HG03565 (cell line): ENCODE measurements at regions not wholly inside any gene's neighbourhood (a gene's known extent, or its start where the extent isn't known, plus 50 kb on each side); places are given as distances from the start of the nearest gene placed in this dataset.

Experiments used
- ATAC-seq: cut with Tn5 transposase; IDR thresholded peaks from one replicate; pipeline ENCODE4 v1.9.1; 2021; ENCODE audit warnings: mild to moderate bottlenecking, moderate library complexity; ENCODE audit not compliant: unreplicated experiment

DNA sequence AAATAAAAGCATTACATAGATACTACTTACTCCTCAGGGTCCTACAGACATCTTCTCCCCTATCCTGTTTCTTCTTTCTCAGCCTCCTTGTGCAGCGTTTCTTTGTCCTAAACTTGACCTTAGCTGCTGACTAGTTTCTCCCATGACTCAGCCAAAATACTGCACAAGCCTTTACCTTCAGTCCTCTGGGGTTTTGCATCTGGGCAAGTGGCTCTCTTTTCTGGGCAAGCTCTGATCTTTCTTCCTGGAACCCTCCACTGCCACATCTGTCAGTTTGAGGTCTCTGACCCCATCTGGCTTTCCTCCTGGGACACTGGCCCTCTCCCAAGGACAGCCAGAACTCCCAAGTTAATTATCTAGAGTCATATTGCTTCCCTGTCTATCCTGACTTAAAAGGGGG, 838.4 kb downstream of the DHX35 start:
- peak; percentile 36 for ATAC-seq

DNA sequence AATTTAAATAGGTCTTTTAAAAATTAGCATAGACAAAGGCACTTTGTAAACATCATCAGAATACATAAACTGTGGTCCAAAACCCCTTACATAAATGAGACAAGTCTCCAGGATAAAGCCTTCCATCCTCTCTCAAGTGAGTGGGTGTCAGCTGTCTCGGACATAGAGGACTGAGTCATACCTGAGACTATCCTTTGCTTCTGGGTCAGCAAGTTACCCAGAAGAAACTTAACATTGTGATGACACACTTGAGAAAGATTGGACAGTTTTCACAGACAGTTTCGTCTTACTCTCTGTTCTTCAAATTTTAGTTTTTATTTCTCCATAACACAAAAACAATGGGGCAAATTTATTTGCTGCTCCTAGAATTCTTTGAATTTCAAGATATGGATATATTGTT, 838.0 kb downstream of the DHX35 start:
- ATAC-seq: peak; percentile 71

DNA sequence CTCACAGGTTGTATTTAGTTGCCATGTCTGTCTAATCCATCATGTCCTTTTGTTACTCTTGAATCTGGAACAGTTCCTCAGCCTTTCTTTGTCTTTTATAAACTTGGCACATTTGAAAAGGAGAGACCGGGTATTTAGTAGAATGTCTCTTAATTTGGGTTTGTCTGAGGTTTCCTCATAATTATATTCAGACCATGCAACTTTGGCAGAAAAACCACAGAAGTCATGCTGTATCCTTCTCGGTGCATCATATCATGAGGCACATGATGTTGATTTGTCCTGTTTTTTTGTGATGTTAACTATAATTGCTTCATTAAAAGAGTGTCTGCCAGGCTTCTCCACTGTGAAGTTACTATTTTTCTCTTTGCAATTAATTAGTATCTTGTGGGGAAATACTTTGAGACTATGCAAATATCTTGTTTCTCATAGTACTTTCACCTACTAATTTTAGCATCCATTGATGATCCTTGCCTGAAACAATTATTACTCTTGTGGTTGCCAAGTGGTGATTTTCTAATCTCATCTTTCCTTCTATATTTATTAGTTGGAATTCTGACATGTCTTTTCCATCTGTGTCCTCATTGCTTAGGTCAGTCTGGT, 837.3 kb downstream of the DHX35 start:
- ATAC-seq: no peak

DNA sequence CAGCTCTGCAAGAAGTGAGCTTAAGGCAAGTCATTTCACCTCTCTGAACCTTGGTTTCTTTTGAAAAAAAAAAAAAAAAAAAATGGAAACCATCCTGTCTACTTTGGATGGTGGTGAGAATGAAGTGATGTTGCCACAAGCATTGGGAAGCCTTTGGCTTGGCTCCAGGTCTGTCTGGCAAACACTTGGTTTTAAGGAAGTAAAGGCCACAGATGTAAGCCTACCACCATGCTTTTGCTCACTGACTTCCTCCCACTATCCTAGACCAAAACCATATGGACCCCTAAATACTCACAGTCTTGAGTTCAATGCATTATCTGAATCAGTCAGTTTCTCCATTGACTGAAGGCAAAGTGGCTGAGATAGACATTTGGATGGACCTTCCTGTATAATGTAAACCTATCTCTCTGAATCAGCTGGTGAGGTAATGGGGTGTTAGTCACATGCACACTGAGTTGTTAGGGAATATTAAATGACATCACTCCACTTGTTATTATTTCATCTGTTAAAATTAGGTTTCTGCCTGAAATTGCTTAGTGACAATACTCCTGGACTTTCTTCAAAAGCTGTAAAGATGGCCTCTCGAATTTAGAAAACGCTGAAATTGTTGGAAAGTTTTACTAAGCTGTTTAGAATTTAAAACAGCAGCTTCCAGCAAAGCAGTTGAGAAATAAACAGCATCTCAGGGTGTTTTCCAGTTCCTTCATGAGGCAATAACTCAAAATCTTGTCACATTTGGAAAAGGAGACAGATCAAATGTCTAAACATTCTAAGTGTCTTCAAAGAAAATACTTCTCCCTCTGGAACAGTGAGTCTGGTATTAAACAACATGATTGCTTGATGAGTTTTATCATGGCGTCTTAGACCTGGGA, 833.5 kb downstream of the DHX35 start:
- ATAC-seq: no peak

DNA sequence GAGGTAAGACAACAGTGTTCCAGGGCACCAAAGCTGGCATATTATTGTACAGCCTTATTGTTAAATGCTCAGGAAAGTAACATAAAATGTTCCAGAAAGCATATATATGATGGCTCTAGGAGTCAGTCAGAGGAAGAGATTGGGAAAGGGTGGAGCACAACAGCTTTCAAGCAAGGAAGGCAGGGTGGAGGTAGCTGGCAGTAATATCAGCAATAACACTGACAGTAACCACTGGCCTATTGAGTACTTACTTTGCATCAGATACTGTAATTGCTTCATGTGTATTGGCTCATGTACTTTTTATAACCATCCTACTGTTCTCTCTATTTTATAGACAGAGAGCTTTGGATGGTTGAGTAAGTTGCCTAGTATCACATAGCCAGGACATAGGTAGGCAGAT, 830.2 kb downstream of the DHX35 start:
- no peak for ATAC-seq

DNA sequence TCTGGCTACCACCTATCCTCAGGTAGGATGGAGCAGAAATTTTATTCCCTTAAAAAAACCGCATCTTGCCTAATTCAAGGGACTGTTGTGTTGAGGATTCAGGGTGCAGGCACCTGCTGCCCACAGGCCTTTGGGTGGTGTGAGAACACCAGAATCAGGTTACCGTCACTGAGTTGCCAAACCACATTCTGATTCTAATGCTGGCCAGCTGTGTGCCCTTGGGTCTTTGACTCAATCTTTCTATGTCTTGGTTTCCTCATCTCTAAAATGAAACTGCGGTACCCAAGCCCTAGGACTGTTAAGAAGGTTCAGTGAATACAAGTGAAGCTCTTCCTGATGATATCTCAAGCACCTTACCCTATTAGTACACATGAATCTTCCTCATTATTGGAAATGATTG, 827.3 kb downstream of the DHX35 start:
- no peak for ATAC-seq

DNA sequence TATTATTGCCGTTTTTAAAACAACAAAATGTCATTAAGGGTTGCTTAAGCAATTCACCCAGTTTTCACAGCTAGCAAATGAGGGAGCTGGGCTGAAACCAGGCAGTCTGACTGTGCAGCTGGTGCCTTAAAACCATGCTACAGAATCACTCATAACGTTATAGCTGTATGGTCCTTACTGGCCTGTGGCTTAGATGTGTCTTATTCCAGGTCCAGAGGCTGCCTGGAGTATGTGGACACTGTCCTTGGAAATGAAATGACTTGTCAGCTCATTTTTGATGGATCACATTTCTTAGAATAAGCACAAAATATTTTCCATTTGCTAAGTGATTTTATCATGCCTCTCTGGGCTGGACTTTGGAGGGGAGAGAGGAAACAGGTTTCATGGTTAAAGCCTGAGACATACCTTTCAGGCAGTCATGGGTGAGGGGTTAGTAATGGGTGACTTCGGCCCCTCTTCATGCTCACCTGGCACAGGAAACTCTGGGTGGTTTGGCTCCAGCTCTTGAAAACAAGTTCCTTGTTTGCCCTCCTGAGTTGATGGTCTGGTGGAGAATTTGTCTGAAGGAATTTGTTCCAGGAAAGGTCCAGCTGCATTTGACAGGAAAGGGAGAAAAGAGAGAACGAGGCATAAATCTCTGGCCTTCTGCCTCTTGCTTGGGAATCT, 823.2 kb downstream of the DHX35 start:
- no peak for ATAC-seq

DNA sequence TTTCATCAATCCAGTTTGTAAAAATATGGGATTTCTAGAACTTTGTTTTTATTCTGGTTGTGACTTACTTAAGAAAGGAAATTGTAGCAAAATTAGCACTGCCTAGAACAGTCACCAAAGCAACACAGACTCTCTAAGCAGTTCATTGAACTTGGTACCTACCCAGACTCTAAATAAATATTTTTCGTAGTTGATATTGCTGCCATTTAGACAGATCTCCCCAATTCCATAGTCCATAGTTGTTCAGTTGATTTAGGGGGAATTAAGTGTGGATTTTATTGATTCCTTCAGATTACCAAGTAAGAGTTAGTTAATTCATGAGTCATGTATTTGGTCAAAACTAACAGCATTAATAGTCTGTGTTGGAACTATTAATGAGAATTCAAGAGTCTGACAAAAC, 822.5 kb downstream of the DHX35 start:
- no peak for ATAC-seq

DNA sequence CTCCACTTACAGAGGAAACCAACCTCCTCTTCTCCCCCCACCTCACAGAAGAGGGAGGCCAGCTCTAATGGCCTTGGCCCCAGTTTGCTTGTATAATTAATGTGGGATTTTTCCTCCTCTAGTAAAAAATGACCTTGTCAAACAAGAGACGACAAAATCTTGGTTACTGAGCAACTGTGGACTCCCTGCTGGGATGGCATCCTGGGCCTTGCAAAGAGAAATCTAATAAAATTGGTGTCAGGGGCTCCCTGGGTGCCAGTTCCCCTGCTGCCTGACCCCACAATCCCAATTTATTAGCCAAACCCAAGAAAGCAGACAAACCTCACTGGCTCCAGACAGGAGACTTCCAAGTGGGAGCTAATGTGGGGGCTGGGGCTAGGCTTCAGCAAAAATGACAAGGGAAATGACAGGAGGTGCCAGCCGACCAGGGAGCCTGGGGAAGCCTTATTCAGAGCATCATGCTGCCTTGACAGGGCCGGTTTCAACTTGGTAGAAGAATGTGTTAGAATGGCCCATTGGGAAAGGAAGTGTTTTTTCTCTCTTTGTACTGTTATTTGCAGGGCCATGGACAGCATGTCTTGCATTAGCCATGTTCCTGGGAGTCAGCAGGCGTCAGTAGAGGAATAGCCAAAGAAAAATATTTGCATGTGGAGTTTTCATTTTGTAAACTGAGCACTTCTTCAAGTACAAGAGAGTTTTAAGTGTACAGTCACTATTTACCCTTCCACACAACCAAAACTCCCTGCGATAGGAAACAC, 816.9 kb downstream of the DHX35 start:
- ATAC-seq: no peak

DNA sequence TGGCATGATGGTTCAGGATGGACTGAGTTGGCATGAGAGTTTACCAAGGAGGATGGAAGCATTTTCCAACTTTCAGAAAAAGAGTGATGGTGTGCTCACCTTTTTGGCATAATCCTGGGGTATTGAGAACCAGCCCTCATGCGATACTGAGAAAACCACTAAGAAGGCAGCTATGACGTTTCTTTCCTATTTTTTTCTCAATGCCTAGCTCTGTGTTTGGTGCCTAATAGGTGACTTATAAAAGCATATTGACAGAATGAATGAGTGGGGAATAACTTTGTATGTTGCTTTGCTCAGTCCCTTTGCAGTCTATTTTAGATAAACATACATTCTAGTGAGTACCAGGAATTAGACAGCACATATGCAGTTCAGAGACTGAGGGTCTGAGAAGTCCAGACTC, 816.3 kb downstream of the DHX35 start:
- no peak for ATAC-seq

DNA sequence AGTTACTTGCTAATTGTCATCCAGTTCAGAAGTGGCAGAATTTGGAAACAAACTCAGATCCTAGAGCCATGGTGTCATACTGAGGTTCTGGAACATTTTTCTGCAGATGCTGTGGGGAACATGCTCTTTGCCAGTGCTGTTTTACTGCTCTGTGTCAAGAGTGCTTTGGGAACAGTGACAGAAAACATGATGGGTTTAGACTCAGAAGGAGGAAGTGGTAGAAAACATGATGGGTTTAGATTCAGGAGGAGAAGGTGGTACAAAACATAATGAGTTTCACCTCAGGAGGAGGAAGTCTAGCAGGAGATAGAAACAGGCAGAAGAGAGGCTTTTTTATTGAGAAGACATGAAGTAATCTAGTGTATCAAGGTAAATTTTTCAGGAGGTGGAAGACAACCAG, 815.5 kb downstream of the DHX35 start:
- ATAC-seq: no peak

DNA sequence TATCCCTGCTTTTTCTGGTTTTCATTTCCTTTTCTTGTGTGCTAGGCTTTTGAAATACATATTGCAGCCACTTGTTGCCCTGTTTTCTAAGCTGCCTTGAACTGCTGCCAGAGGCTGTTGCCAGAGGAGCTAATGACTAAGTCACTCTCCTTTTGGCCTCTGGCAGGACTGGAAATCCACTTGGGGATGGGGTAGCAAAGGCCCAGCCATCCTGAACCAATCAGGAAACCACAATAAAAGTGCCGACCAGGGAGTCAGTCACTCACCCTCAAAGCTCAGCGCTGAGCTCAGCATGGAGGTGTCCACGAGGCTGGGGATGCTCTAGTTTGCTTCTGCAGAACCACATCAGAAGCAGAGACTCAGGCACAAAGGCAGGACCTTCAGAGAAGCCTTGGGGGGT, 813.0 kb downstream of the DHX35 start:
- ATAC-seq: no peak

DNA sequence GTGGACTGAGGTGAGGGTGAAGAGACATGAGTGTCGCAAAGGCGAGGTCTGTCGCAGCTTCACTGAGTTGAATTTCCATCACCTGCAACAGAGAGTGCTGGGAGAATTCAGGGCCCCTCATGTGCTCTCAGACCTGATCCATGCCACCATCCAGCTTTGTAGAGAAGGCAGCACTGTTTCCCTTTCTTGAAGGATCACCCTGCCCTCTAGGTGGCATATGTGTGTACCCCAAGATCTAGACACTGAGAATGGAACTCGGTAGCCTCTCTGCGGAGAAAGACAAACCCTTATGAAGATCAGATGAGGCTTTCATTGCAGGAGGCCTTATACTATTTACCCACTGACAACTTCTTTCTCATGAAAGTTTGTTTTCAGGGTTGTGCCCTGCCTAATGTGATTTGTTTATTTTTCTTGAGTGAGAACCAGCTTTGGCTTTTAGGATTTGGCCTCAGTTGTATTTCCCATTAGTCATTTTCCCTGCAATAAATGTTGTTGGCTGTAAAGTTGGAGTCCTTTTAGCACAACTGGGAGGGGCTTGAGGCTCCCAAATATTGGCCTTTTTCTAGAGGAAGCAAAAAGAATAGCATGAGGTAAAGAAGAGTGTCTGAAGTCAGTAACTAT, 811.3 kb downstream of the DHX35 start:
- ATAC-seq: no peak

DNA sequence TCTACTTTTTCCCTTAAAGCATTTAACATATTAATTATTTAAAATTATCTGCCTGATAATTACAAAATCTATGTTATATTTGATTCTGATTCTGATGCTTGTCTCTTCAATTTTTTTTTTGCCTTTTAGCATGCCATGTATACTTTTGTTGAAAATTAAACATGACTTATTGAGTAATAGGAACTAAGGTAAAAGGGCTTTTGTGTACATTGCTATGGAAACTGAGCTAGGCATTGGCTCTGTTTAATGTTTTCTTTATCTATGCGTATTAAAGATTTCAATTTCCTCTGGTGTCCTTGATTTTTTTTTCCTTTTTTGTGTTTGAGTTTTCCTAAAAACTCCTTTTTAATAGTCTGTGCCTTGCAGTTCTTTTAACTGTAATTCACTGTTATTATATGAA, 805.2 kb downstream of the DHX35 start:
- ATAC-seq: no peak

DNA sequence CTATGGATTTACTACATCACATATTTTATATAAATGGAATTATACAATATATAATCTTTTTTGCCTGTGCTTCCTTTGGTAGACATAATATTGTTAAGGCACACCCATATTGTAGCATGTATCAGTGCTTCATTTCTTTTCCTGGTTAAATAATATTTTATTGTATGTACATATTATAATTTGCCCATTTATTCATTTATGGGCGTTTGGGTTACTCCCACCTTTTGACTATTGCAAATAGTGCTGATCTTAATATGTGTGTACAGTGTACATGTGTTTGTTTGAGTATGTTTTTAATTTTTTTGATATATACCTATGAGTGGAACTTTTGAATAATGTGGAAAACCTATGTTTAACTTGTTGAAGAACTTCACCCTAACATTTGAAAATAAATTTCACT, 804.2 kb downstream of the DHX35 start:
- no peak for ATAC-seq

DNA sequence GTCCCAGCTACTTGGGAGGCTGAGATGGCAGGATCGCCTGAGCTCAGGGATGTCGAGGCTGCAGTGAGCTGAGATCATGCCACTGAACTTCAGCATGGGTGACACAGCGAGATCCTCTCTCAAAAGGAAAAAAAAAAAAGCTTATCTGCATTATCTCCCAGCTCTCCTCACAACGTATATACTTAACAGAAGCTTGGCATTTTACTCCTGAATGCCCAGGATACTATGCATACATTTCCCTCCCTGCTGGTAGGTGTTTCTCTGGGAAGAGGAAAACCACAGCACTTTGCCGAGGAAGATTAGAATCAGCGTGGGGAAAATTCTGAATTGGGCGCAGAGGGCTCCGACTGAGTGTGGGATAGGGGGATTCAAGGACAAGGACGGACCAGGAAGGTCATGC, 800.6 kb downstream of the DHX35 start:
- ATAC-seq: no peak

DNA sequence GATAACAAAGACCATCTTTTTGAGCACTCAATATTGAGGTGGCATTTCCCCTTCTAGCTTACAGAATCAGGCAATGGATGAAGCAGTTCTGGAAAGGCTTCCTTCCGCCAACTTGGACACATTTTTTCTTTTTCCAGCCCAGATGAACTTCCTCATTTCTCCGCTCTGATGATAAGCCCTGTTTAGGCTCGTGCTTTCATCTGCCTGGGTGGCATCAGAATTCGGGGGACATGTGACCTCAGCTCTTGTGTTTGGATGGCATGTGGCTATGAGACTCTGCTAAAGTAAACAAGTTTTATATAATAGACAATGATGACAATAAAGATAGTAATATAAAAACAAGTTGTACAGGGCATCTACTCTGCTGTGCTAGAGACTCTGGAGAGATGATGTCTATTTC, 796.7 kb downstream of the DHX35 start:
- no peak for ATAC-seq

DNA sequence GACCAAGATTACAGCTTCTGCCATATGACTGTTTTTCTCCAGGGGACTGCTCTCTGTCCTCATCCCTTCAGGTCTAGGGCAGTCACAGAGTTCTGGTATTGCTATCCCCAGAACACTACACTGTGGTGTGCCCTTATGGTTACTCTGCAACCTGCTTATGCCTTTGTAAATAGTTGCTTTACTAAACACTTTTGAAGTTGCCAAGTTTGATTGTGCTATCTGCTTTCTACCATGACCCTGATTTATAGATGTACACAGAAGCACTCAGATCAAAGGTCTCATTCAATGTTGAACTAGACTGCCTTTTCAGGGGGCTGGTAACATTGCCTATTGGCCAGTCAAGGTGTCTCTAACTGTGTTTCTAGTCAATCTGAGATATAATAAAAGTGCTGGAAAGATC, 794.7 kb downstream of the DHX35 start:
- ATAC-seq: no peak

DNA sequence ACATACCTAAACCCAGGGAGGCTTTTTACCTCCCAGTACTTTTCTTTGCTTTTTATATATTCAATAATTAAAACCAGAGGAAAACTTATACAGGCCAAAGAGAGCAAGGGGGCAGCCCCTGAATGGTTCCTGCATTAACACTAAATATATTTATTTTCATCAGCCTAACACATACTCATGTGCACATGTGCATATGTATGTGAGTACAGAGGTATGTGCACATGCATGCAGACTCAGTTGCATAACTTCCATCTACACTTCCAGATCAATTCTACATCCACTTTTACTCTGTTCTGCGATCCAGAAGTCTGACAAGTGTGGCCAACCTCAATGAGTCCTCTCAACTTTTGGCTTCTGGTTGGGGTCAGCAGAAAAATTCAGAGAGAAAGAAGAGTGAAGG, 794.2 kb downstream of the DHX35 start:
- no peak for ATAC-seq

DNA sequence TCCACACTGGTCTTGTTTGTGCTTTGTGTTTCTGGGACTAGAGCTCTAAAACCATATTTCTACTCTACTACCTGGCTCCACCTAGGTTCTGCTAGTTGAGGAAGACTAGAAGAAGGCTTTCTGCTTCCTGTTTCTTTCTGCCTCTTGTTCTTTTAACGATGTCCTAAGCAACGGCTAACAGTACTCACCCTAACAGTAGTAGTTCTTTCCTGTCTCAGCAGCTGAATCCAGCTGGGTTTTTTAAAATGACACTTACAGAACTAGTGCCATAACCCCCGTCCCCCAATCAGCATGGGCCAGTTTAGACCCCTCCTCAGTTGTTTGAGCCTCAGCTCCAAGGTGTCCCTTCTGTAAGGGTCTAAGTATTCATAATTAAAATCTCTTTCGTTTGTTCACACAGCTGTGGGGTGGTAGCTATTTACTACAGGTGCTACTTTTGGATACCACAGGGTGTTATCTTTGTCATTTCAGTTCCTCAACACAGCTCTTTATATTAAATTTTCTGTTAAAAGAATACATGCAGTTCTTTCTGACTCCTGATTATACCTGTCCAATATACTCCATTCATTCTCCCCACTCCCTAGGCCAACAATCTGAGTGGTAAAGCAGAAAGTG, 790.2 kb downstream of the DHX35 start:
- ATAC-seq: no peak
